ENCODE measurements at regions not wholly inside any gene's neighbourhood (a gene's known extent, or its start where the extent isn't known, plus 50 kb on each side); places are given as distances from the start of the nearest gene placed in this dataset.
"Not testable (repeated sequence)": the region's sequence is repeated elsewhere in the genome, so short reads cannot be mapped to it uniquely, and the experiment has no call there.

DNA sequence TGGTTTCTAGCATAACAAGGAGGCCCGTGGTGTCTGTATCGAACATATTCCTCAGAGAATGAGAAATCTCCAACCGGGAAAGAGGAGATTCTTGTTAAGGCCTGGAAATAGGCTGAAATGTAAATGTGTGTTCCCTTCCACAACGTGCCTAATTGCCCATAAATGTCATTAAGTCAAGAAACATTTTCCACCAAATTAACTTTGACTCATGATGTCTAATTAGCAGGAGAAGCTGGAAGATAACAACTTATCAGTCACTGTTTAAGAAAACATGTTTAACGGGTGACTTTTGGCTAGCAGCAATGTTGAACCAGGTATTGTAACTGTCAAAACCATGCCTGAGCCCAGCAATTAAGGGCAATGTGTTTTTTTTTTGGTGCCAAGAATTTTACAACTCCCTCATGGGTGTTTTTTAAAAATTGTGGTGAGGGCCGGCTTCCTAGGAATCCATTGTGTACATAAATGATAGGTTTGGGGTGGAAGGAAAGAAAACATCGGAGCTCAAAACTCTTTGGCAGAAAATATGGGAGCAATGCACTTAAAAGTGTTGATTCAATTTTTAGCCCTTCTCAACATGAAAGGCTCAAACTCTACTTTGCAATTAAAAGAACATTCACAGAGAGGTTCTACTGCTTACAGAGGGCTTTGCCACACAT, 67.0 kb downstream of the OLIG1 start:
- DNase-seq (ENCODE audit: low read depth): no peak
- no peak overlapping the region for H3K4me3 ChIP-seq (ENCODE audit: low read depth, low read length)
- TF ChIP-seq, protein P1, sequence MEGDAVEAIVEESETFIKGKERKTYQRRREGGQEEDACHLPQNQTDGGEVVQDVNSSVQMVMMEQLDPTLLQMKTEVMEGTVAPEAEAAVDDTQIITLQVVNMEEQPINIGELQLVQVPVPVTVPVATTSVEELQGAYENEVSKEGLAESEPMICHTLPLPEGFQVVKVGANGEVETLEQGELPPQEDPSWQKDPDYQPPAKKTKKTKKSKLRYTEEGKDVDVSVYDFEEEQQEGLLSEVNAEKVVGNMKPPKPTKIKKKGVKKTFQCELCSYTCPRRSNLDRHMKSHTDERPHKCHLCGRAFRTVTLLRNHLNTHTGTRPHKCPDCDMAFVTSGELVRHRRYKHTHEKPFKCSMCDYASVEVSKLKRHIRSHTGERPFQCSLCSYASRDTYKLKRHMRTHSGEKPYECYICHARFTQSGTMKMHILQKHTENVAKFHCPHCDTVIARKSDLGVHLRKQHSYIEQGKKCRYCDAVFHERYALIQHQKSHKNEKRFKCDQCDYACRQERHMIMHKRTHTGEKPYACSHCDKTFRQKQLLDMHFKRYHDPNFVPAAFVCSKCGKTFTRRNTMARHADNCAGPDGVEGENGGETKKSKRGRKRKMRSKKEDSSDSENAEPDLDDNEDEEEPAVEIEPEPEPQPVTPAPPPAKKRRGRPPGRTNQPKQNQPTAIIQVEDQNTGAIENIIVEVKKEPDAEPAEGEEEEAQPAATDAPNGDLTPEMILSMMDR (conservative IDR thresholded peaks at IDR 0.05; ENCODE audit: low read depth, low read length): no peak

GRCh38 chr21:33139084-33139483, 69.1 kb downstream of the OLIG1 start:
- no peak for DNase-seq (ENCODE audit: low read depth)
- H3K4me3 ChIP-seq (ENCODE audit: low read depth, low read length): no peak overlapping the region
- TF ChIP-seq, protein P1 (conservative IDR thresholded peaks at IDR 0.05; ENCODE audit: low read depth, low read length): no peak

DNA sequence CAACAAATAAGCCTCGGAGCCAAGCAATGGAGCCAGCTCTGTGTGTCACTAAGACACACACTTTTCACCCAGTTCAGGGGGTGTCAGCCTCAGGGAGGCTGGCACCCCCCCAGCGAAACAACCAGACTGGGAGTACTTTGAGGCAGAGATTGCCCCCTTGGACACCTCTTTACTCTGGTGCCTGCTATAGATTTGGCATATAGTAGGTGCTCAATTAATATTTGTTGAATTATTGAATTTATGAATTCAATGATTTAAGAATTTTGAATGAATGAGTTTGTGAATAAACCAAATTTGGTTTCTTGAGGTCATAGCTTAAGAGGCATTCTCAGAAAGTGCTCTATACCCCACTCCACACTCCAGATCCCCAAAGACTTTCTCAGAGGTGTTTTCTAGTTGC, 70.3 kb downstream of the OLIG1 start:
- TF ChIP-seq, protein P1 (conservative IDR thresholded peaks at IDR 0.05; ENCODE audit: low read depth, low read length): no peak
- H3K4me3 ChIP-seq (ENCODE audit: low read depth, low read length): no peak overlapping the region
- DNase-seq (ENCODE audit: low read depth): no peak

- H3K4me3 ChIP-seq (ENCODE audit: low read depth, low read length): no peak overlapping the region
- DNase-seq (ENCODE audit: low read depth): no peak
- TF ChIP-seq, protein P1 (conservative IDR thresholded peaks at IDR 0.05; ENCODE audit: low read depth, low read length): no peak
Observed at GRCh38 chr21:33146467-33146866, 76.5 kb downstream of the OLIG1 start.

- DNase-seq (ENCODE audit: low read depth): no peak
- TF ChIP-seq, protein P1 (conservative IDR thresholded peaks at IDR 0.05; ENCODE audit: low read depth, low read length): no peak
- no peak overlapping the region for H3K4me3 ChIP-seq (ENCODE audit: low read depth, low read length)
Observed at GRCh38 chr21:33149181-33149580, 79.2 kb downstream of the OLIG1 start.

GRCh38 chr21:33150968-33151367, 78.8 kb upstream of the IFNAR2 start:
- not testable (repeated sequence) for H3K4me3 ChIP-seq (ENCODE audit: low read depth, low read length); DNase-seq (ENCODE audit: low read depth)

- no peak for DNase-seq (ENCODE audit: low read depth)
- H3K4me3 ChIP-seq (ENCODE audit: low read depth, low read length): no peak overlapping the region
- TF ChIP-seq, protein P1 (conservative IDR thresholded peaks at IDR 0.05; ENCODE audit: low read depth, low read length): no peak
Observed at GRCh38 chr21:33151941-33152731, 77.6 kb upstream of the IFNAR2 start.
